SK-N-SH treated with all-trans-retinoic acid at 6 μM for 48 hours (cell line): ENCODE measurements at regions not wholly inside any gene's neighbourhood (a gene's known extent, or its start where the extent isn't known, plus 50 kb on each side); places are given as distances from the start of the nearest gene placed in this dataset.

Source experiments
- PPARA ChIP-seq: fragments of 250-450 bp; sonication (Bioruptor Pico); IDR thresholded peaks from 2 replicates; pipeline ENCODE4 v1.5.0; 2020; ENCODE audit warnings: mild to moderate bottlenecking, borderline replicate concordance
- ZC3H10 ChIP-seq: fragments of 250-450 bp; sonication (Bioruptor Pico); IDR thresholded peaks from 2 replicates; pipeline ENCODE4 v1.5.1; 2021; ENCODE audit warnings: mild to moderate bottlenecking, moderate library complexity
- ZFP3 ChIP-seq: fragments of 250-450 bp; sonication (Bioruptor Pico); IDR thresholded peaks from 2 replicates; pipeline ENCODE4 v1.5.0; 2020; ENCODE audit warnings: mild to moderate bottlenecking, moderate library complexity
- TF ChIP-seq, protein P1 (sequence below): fragments of 250-450 bp; sonication (Bioruptor Pico); IDR thresholded peaks from 2 replicates; pipeline ENCODE4 v1.5.1; 2020; ENCODE audit warnings: low read depth, mild to moderate bottlenecking, moderate library complexity
- TF ChIP-seq, protein P2 (sequence below): fragments of 250-450 bp; sonication (Bioruptor Pico); IDR thresholded peaks from 2 replicates; pipeline ENCODE4 v1.5.1; 2021; ENCODE audit warnings: mild to moderate bottlenecking, moderate library complexity
- TF ChIP-seq, protein P3 (sequence below): fragments of 250-450 bp; sonication (Bioruptor Pico); IDR thresholded peaks from 2 replicates; pipeline ENCODE4 v1.8.0; 2021; ENCODE audit warnings: low read depth, mild to moderate bottlenecking, moderate library complexity, borderline replicate concordance
- TF ChIP-seq, protein P4 (sequence below): fragments of 250-450 bp; sonication (Bioruptor Pico); IDR thresholded peaks from 2 replicates; pipeline ENCODE4 v1.8.0; 2020; ENCODE audit warnings: mild to moderate bottlenecking, moderate library complexity, borderline replicate concordance

DNA sequence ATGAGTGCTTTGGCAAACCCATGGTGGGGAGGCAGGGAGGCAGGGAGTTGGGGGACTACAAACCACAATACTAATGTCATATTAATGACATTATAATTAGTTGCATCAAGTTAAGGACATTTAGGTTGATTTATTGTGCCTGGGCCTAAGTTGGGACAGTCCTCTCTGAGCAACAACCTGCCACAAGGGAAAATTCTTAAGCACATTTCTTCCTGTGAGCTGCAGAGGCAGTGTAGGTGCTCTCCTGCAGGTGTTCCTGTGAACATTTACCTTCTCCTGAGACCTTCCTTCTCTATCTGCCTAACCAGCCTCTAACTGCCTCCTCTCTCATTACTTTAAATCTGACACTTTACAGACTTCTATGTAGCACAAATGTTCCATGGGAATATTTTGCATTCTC, 1830.0 kb upstream of the AGA start:
- TF ChIP-seq, protein P1, sequence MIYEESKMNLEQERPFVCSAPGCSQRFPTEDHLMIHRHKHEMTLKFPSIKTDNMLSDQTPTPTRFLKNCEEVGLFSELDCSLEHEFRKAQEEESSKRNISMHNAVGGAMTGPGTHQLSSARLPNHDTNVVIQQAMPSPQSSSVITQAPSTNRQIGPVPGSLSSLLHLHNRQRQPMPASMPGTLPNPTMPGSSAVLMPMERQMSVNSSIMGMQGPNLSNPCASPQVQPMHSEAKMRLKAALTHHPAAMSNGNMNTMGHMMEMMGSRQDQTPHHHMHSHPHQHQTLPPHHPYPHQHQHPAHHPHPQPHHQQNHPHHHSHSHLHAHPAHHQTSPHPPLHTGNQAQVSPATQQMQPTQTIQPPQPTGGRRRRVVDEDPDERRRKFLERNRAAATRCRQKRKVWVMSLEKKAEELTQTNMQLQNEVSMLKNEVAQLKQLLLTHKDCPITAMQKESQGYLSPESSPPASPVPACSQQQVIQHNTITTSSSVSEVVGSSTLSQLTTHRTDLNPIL (CRISPR knock-in tag), result no peak
- TF ChIP-seq ZC3H10 (no peak), PPARA (CRISPR knock-in tag) (no peak), ZFP3 (CRISPR knock-in tag) (no peak)
- TF ChIP-seq, protein P2, sequence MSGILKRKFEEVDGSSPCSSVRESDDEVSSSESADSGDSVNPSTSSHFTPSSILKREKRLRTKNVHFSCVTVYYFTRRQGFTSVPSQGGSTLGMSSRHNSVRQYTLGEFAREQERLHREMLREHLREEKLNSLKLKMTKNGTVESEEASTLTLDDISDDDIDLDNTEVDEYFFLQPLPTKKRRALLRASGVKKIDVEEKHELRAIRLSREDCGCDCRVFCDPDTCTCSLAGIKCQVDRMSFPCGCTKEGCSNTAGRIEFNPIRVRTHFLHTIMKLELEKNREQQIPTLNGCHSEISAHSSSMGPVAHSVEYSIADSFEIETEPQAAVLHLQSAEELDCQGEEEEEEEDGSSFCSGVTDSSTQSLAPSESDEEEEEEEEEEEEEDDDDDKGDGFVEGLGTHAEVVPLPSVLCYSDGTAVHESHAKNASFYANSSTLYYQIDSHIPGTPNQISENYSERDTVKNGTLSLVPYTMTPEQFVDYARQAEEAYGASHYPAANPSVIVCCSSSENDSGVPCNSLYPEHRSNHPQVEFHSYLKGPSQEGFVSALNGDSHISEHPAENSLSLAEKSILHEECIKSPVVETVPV (CRISPR knock-in tag), result no peak
- TF ChIP-seq, protein P3, sequence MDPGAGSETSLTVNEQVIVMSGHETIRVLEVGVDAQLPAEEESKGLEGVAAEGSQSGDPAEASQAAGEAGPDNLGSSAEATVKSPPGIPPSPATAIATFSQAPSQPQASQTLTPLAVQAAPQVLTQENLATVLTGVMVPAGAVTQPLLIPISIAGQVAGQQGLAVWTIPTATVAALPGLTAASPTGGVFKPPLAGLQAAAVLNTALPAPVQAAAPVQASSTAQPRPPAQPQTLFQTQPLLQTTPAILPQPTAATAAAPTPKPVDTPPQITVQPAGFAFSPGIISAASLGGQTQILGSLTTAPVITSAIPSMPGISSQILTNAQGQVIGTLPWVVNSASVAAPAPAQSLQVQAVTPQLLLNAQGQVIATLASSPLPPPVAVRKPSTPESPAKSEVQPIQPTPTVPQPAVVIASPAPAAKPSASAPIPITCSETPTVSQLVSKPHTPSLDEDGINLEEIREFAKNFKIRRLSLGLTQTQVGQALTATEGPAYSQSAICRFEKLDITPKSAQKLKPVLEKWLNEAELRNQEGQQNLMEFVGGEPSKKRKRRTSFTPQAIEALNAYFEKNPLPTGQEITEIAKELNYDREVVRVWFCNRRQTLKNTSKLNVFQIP (CRISPR knock-in tag), result no peak
- TF ChIP-seq, protein P4, sequence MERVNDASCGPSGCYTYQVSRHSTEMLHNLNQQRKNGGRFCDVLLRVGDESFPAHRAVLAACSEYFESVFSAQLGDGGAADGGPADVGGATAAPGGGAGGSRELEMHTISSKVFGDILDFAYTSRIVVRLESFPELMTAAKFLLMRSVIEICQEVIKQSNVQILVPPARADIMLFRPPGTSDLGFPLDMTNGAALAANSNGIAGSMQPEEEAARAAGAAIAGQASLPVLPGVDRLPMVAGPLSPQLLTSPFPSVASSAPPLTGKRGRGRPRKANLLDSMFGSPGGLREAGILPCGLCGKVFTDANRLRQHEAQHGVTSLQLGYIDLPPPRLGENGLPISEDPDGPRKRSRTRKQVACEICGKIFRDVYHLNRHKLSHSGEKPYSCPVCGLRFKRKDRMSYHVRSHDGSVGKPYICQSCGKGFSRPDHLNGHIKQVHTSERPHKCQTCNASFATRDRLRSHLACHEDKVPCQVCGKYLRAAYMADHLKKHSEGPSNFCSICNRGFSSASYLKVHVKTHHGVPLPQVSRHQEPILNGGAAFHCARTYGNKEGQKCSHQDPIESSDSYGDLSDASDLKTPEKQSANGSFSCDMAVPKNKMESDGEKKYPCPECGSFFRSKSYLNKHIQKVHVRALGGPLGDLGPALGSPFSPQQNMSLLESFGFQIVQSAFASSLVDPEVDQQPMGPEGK (CRISPR knock-in tag), result no peak
